ENCODE measurements at regions not wholly inside any gene's neighbourhood (a gene's known extent, or its start where the extent isn't known, plus 50 kb on each side); places are given as distances from the start of the nearest gene placed in this dataset.

GRCh38 chr18:47391665-47392064 is 140.2 kb upstream of the SKOR2 start:
- H3K4me2 ChIP-seq (ENCODE audit: insufficient read depth, low read length) = no peak overlapping the region
- DNase-seq (ENCODE audit: extremely low read depth in 1 of 4, low spot score in 3 of 4) = no peak
- H3K27ac ChIP-seq (ENCODE audit: extremely low read depth, low read depth, low read length) = no peak overlapping the region
- 20% methylated on average over 1 of the region's 1 CpG for WGBS (ENCODE audit: insufficient coverage, low coverage, missing lambda C conversion rate)
- no peaks in the 10 kb centered on the region for H3K4me1 ChIP-seq (replicated peaks in 1 of 2; ENCODE audit: control insufficient read depth in 2 of 2, insufficient read depth in 2 of 2, low read length in 2 of 2)
- in situ Hi-C loops (cut with MboI) = no loop called here
- H3K9me3 ChIP-seq (replicated peaks; ENCODE audit: control insufficient read depth, insufficient read depth, low read depth, low read length) = no peaks in the 10 kb centered on the region
- POLR2A ChIA-PET = interaction anchor here (0.6 kb wide), 1 partner anchor 238 kb away, joined by 4 read pairs; no protein-coding TSS in a partner anchor
- no peak for ATAC-seq
- H3K27me3 ChIP-seq (ENCODE audit: control insufficient read depth in 2 of 2, insufficient read depth in 2 of 2, low read length in 2 of 2) = no peaks in the 10 kb centered on the region
- FAIRE-seq = no peak
- no peaks in the 10 kb centered on the region for H3K79me2 ChIP-seq (ENCODE audit: control insufficient read depth, insufficient read depth, low read length)
- intact Hi-C loops (cut with micrococcal nuclease) = no loop called here
- H3K4me3 ChIP-seq = no peak overlapping the region
- CTCF ChIA-PET (ENCODE audit: low intra/inter-chr PET ratio) = no interaction called here
- no peaks in the 10 kb centered on the region for H4K20me1 ChIP-seq (replicated peaks; ENCODE audit: control insufficient read depth, insufficient read depth, low read length)
- no peak overlapping the region for H3K9ac ChIP-seq (ENCODE audit: insufficient read depth in 1 of 2, low read depth in 2 of 2, low read length in 2 of 2)
- H3K36me3 ChIP-seq (ENCODE audit: control insufficient read depth, insufficient read depth, low read length) = no peaks in the 10 kb centered on the region
- H3K9me1 ChIP-seq (ENCODE audit: control insufficient read depth, insufficient read depth, low read length) = no peaks in the 10 kb centered on the region
- no peak for TF ChIP-seq ZNF830 (CRISPR knock-in tag; IDR thresholded peaks at IDR 0.05)
- no peak for TF ChIP-seq ZSCAN29 (IDR thresholded peaks at IDR 0.05)
- no peak for TF ChIP-seq KDM4B (IDR thresholded peaks at IDR 0.05; ENCODE audit: borderline replicate concordance in 2 of 2, low read depth in 1 of 2)
- TF ChIP-seq ELF2 (CRISPR knock-in tag; IDR thresholded peaks at IDR 0.05) = no peak
- TF ChIP-seq GTF2A2 (tag; IDR thresholded peaks at IDR 0.05) = no peak
- no peak for TF ChIP-seq RFX5 (IDR thresholded peaks at IDR 0.05; ENCODE audit: low read depth, low read length)
- TF ChIP-seq HINFP (tag; conservative IDR thresholded peaks at IDR 0.05; ENCODE audit: low read depth) = no peak
- no peak overlapping the region for H2AFZ ChIP-seq (ENCODE audit: low read depth, low read length)
- BruUV-seq (replicated peaks) = no TSS peak

Data from K562 (cell line).